Ovary (tissue), 7 donors: ENCODE measurements at regions not wholly inside any gene's neighbourhood (a gene's known extent, or its start where the extent isn't known, plus 50 kb on each side); places are given as distances from the start of the nearest gene placed in this dataset.

Experiments
- DNase-seq, 5 donors: peaks; one replicate each; pipeline ENCODE4 v3.0.0-alpha.2; 2019 to 2020
- H3K27ac ChIP-seq, 2 donors: fragments of 200-600 bp; one replicate each; pipeline versions ENCODE4 v1.5.1 to v1.8.0; 2019 to 2022
- H3K27me3 ChIP-seq: fragments of 200-600 bp; one replicate; pipeline ENCODE4 v1.8.0; 2022
- H3K36me3 ChIP-seq: fragments of 200-600 bp; sonication (generic); one replicate; pipeline ENCODE4 v1.5.1; 2019
- H3K4me1 ChIP-seq: one replicate; pipeline ENCODE4 v1.8.1; 2013; ENCODE audit warnings: mild to moderate bottlenecking, moderate library complexity; ENCODE audit not compliant: insufficient read depth
- H3K4me3 ChIP-seq: fragments of 200-600 bp; sonication (generic); one replicate; pipeline ENCODE4 v1.5.1; 2017
- H3K9me3 ChIP-seq, 2 donors: fragments of 200-600 bp in 1 of 2; sonication (generic) in 1 of 2; one replicate each; pipeline versions ENCODE4 v1.5.1 to v1.8.1; 2013 to 2019; ENCODE audit warnings: mild to moderate bottlenecking in 1 of 2, moderate library complexity in 1 of 2
- CTCF ChIP-seq, 3 donors: fragments of 450-650 bp in 2 of 3; fragments of 200-600 bp in 1 of 3; IDR thresholded peaks; one replicate each; pipeline versions ENCODE4 v1.5.1 to v1.8.0; 2016 to 2022; ENCODE audit warnings: antibody characterized with exemption in 3 of 3, mild to moderate bottlenecking in 1 of 3
- EP300 ChIP-seq: sonication (generic); formaldehyde crosslinking; IDR thresholded peaks from one replicate; pipeline ENCODE4 v1.6.1; 2017; ENCODE audit warnings: antibody characterized with exemption
- POLR2A ChIP-seq: fragments of 450-650 bp; IDR thresholded peaks from one replicate; pipeline ENCODE4 v1.6.1; 2017; ENCODE audit warnings: antibody characterized with exemption, mild to moderate bottlenecking, moderate library complexity
- WGBS, 3 donors: extraction: QIAGEN DNeasy Blood & Tissue Kit in 1 of 3; methylation state at CpG; one replicate each; pipeline versions ENCODE4 v1.1.5 to v1.1.7; 2013 to 2017; 5-methylcytosine and 5-hydroxymethylcytosine counted together
- intact Hi-C, 4 donors: fragments of 100-400 bp; cut with DNase I; formaldehyde crosslinking; loops; one replicate each; pipeline versions ENCODE4 v1.11.0 to v1.15.1; 2022 to 2023
- donor health status: DM: no; HTN: no; CAD: no; lungs with moderate emphysema.
- donor health status: DM: no; HTN: no; CAD: no.
- donor health status: Bipolar disorder and iron deficiency.
- donor health status: DM: no; HTN: no; CAD: no.
- donor health status: DM: yes; HTN: yes; CAD: no.

- 62 to 77% (median 71%) methylated on average over 1 of the region's 1 CpG for WGBS, 3 donors
- no peak overlapping the region for H3K4me3 ChIP-seq
- H3K27me3 ChIP-seq = no peaks in the 10 kb centered on the region
- H3K27ac ChIP-seq = no peak overlapping the region
- DNase-seq = no peak
- no peaks in the 10 kb centered on the region for H3K4me1 ChIP-seq
- H3K9me3 ChIP-seq = no peaks in the 10 kb centered on the region
- intact Hi-C loops = no loop called here
- H3K36me3 ChIP-seq = no peaks in the 10 kb centered on the region
- TF ChIP-seq CTCF (IDR thresholded peaks at IDR 0.05) (no peak), EP300 (no peak), POLR2A (no peak)
These were observed 172.4 kb upstream of the KCNH7 start for GRCh38 chr2:163011000-163011399.

GRCh38 chr2:163008642-163009041, 170.1 kb upstream of the KCNH7 start:
- no peaks in the 10 kb centered on the region for H3K27me3 ChIP-seq
- no peak for DNase-seq
- WGBS, 3 donors = 73 to 84% (median 80%) methylated on average over 2 of the region's 2 CpGs
- H3K27ac ChIP-seq = no peak overlapping the region
- H3K36me3 ChIP-seq = no peaks in the 10 kb centered on the region
- no peaks in the 10 kb centered on the region for H3K4me1 ChIP-seq
- intact Hi-C loops = no loop called here
- no peak for TF ChIP-seq EP300
- TF ChIP-seq CTCF (IDR thresholded peaks at IDR 0.05) = no peak
- TF ChIP-seq POLR2A = no peak
- no peak overlapping the region for H3K4me3 ChIP-seq
- no peaks in the 10 kb centered on the region for H3K9me3 ChIP-seq

- DNase-seq = no peak
- Histone ChIP-seq H3K36me3 (no peaks in the 10 kb centered on the region), H3K27me3 (no peaks in the 10 kb centered on the region), H3K4me1 (no peaks in the 10 kb centered on the region), H3K9me3 (no peaks in the 10 kb centered on the region), H3K4me3 (no peak overlapping the region), H3K27ac (no peak overlapping the region)
- TF ChIP-seq POLR2A (no peak), CTCF (IDR thresholded peaks at IDR 0.05) (no peak), EP300 (no peak)
- intact Hi-C loops = no loop called here
These were observed 156.2 kb upstream of the KCNH7 start for GRCh38 chr2:162994718-162995117.

GRCh38 chr2:162992828-162993227, 154.3 kb upstream of the KCNH7 start:
- 55 to 66% (median 58%) methylated on average over 3 of the region's 3 CpGs for WGBS, 3 donors
- no peak for TF ChIP-seq CTCF (IDR thresholded peaks at IDR 0.05)
- TF ChIP-seq POLR2A = no peak
- TF ChIP-seq EP300 = no peak
- H3K27me3 ChIP-seq = no peaks in the 10 kb centered on the region
- no peaks in the 10 kb centered on the region for H3K4me1 ChIP-seq
- no peaks in the 10 kb centered on the region for H3K36me3 ChIP-seq
- H3K27ac ChIP-seq = no peak overlapping the region
- no peak overlapping the region for H3K4me3 ChIP-seq
- intact Hi-C loops = no loop called here
- no peaks in the 10 kb centered on the region for H3K9me3 ChIP-seq
- DNase-seq = no peak

GRCh38 chr2:162989507-162989906, 150.9 kb upstream of the KCNH7 start:
- H3K27me3 ChIP-seq = no peaks in the 10 kb centered on the region
- no peaks in the 10 kb centered on the region for H3K9me3 ChIP-seq
- H3K27ac ChIP-seq = no peak overlapping the region
- no peak for TF ChIP-seq POLR2A
- no peak for TF ChIP-seq CTCF (IDR thresholded peaks at IDR 0.05)
- no peak for TF ChIP-seq EP300
- 30 to 66% (median 65%) methylated on average over 3 of the region's 3 CpGs for WGBS, 3 donors
- intact Hi-C loops = no loop called here
- no peaks in the 10 kb centered on the region for H3K36me3 ChIP-seq
- no peak for DNase-seq
- H3K4me1 ChIP-seq = no peaks in the 10 kb centered on the region
- no peak overlapping the region for H3K4me3 ChIP-seq
